Progenitor cell of endocrine pancreas (in vitro differentiated cells): ENCODE measurements at regions not wholly inside any gene's neighbourhood (a gene's known extent, or its start where the extent isn't known, plus 50 kb on each side); places are given as distances from the start of the nearest gene placed in this dataset.

Experiments
- DNase-seq: peaks from one replicate; pipeline ENCODE4 v3.0.0; 2021; ENCODE audit warnings: low spot score; ENCODE audit not compliant: unreplicated experiment
- H3K27ac Mint-ChIP-seq: 2 replicates; pipeline ENCODE4 v1.8.0; 2021; ENCODE audit warnings: mild to moderate bottlenecking, moderate library complexity, mixed read lengths
- H3K27me3 Mint-ChIP-seq: 2 replicates; pipeline ENCODE4 v1.8.0; 2021; ENCODE audit warnings: mixed read lengths
- H3K36me3 Mint-ChIP-seq: 2 replicates; pipeline ENCODE4 v1.8.0; 2022; ENCODE audit warnings: mixed read lengths; ENCODE audit not compliant: insufficient read depth
- H3K4me1 Mint-ChIP-seq: 2 replicates; pipeline ENCODE4 v1.8.0; 2021; ENCODE audit warnings: low read depth, mixed read lengths
- H3K4me3 Mint-ChIP-seq: 2 replicates; pipeline ENCODE4 v1.8.0; 2021; ENCODE audit warnings: low read depth, mild to moderate bottlenecking, moderate library complexity, mixed read lengths
- H3K9me3 Mint-ChIP-seq: 2 replicates; pipeline ENCODE4 v1.8.0; 2021; ENCODE audit warnings: low read depth, mixed read lengths
- CTCF ChIP-seq: fragments of 200-600 bp; sonication (generic); IDR thresholded peaks from one replicate; pipeline ENCODE4 v1.5.0; 2021; ENCODE audit warnings: antibody characterized with exemption, mild to moderate bottlenecking; ENCODE audit not compliant: unreplicated experiment

GRCh38 chr11:69908511-69909220, 89.5 kb upstream of the FGF3 start:
- Mint-ChIP-seq H3K27me3 (peaks cover 15% of the 10 kb centered on the region), H3K4me1 (peaks cover 12% of the 10 kb centered on the region), H3K27ac (no peak overlapping the region), H3K4me3 (no peak overlapping the region), H3K9me3 (no peaks in the 10 kb centered on the region), H3K36me3 (no peaks in the 10 kb centered on the region)
- no peak for TF ChIP-seq CTCF
- no peak for DNase-seq

- no peaks in the 10 kb centered on the region for H3K9me3 Mint-ChIP-seq
- DNase-seq, result no peak
- H3K4me3 Mint-ChIP-seq, result no peak overlapping the region
- H3K27me3 Mint-ChIP-seq, result peaks cover 15% of the 10 kb centered on the region
- peak; percentile 87 for TF ChIP-seq CTCF
- H3K36me3 Mint-ChIP-seq, result no peaks in the 10 kb centered on the region
- H3K27ac Mint-ChIP-seq, result no peak overlapping the region
- H3K4me1 Mint-ChIP-seq, result peaks cover 12% of the 10 kb centered on the region
These were observed 90.6 kb upstream of the FGF3 start for GRCh38 chr11:69909561-69910518.

- DNase-seq, result no peak
- Mint-ChIP-seq H3K27me3 (peaks cover 20% of the 10 kb centered on the region), H3K4me3 (no peak overlapping the region), H3K27ac (no peak overlapping the region), H3K4me1 (peaks cover 9% of the 10 kb centered on the region), H3K36me3 (no peaks in the 10 kb centered on the region), H3K9me3 (no peaks in the 10 kb centered on the region)
- TF ChIP-seq CTCF, result no peak
These were observed 91.5 kb upstream of the FGF3 start for GRCh38 chr11:69910519-69911309.

GRCh38 chr11:69911310-69912160, 92.3 kb upstream of the FGF3 start:
- Mint-ChIP-seq H3K36me3 (no peaks in the 10 kb centered on the region), H3K4me1 (peaks cover 2% of the 10 kb centered on the region), H3K9me3 (no peaks in the 10 kb centered on the region), H3K4me3 (no peak overlapping the region), H3K27me3 (peaks cover 21% of the 10 kb centered on the region), H3K27ac (no peak overlapping the region)
- DNase-seq, result no peak
- TF ChIP-seq CTCF, result no peak
